OCI-LY3 (cell line): ENCODE measurements at regions not wholly inside any gene's neighbourhood (a gene's known extent, or its start where the extent isn't known, plus 50 kb on each side); places are given as distances from the start of the nearest gene placed in this dataset.

ENCODE experiments used
- H2AFZ ChIP-seq: fragments of 200-600, 300-600 bp; shearing (Covaris generic); 2 replicates; pipeline ENCODE4 v1.6.0; 2014; ENCODE audit warnings: antibody characterized with exemption, low read depth, low read length
- H3K27ac ChIP-seq: fragments of 200-600, 300-600 bp; sonication (generic); 2 replicates; pipeline ENCODE4 v1.5.1; 2014; ENCODE audit warnings: mild to moderate bottlenecking, low read length, moderate library complexity, mixed read lengths
- H3K27me3 ChIP-seq: fragments of 200-600, 300-600 bp; sonication (generic); 2 replicates; pipeline ENCODE4 v1.6.1; 2014; ENCODE audit warnings: low read depth, low read length, mixed read lengths
- H3K36me3 ChIP-seq: fragments of 200-600, 300-600 bp; sonication (generic); replicated peaks from 2 replicates; pipeline ENCODE3; 2014; ENCODE audit warnings: low read depth, low read length, mixed read lengths
- H3K4me1 ChIP-seq: fragments of 300-600, 200-600 bp; sonication (generic); 2 replicates; pipeline ENCODE4 v1.6.1; 2014; ENCODE audit warnings: low read length, mixed read lengths
- H3K4me2 ChIP-seq: fragments of 200-600, 300-600 bp; sonication (generic); 2 replicates; pipeline ENCODE4 v1.6.1; 2014; ENCODE audit warnings: low read length, mixed read lengths
- H3K4me3 ChIP-seq: fragments of 300-600, 200-600 bp; sonication (generic); 2 replicates; pipeline ENCODE4 v1.5.1; 2014; ENCODE audit warnings: antibody characterized with exemption, mild to moderate bottlenecking, low read length, moderate library complexity
- H3K79me2 ChIP-seq: fragments of 300-600, 200-600 bp; shearing (Covaris generic); 2 replicates; pipeline ENCODE4 v1.6.1; 2014; ENCODE audit warnings: mild to moderate bottlenecking, low read length, mixed read lengths
- H3K9ac ChIP-seq: fragments of 300-600, 200-600 bp; shearing (Covaris generic); 2 replicates; pipeline ENCODE4 v1.6.0; 2014; ENCODE audit warnings: mild to moderate bottlenecking, low read length, moderate library complexity
- H3K9me3 ChIP-seq: fragments of 200-600, 300-600 bp; shearing (Covaris generic); 2 replicates; pipeline ENCODE4 v1.6.1; 2014; ENCODE audit warnings: low read length, mixed read lengths; ENCODE audit not compliant: insufficient read depth
- H4K20me1 ChIP-seq: fragments of 200-600, 300-600 bp; sonication (generic); 2 replicates; pipeline ENCODE4 v1.6.1; 2016; ENCODE audit warnings: low read length, mixed read lengths; ENCODE audit not compliant: insufficient read depth
- CTCF ChIP-seq: fragments of 200-600, 300-600 bp; sonication (generic); IDR thresholded peaks from 2 replicates; pipeline ENCODE4 v1.5.1; 2014; ENCODE audit warnings: antibody characterized with exemption, low read length, low read depth
- EZH2phosphoT487 ChIP-seq: fragments of 200-600 bp; shearing (Covaris generic); IDR thresholded peaks from 2 replicates; pipeline ENCODE4 v1.6.1; 2018; ENCODE audit warnings: antibody characterized with exemption, mixed run types, low read depth

DNA sequence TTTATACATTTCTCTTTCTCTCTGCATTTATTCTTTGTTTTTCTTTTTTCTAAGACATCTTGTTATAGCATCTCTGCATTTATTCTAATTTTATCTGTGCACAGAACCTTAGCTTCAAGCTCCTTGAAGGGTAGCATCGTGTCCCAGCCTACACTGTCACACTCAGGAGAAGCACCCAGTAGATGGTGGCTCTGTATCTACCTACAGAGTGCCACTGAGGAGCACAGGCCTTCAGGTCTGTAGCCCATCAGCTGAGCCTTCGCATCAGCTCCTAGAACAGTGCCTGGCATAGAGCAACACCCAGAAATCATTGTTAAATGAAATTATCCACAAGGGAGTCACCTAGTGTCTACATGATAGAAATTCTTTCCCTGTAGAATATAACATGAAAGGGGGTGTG lies 203.0 kb upstream of the KLF14 start:
- TF ChIP-seq CTCF = no peak
- no peak for TF ChIP-seq EZH2phosphoT487
- H3K27ac ChIP-seq = no peak overlapping the region

GRCh38 chr7:130937830-130938229 lies 203.8 kb upstream of the KLF14 start:
- peaks cover 81% of the 10 kb centered on the region for H3K4me1 ChIP-seq
- H3K4me2 ChIP-seq = no peak overlapping the region
- peaks cover 100% of the 10 kb centered on the region for H3K79me2 ChIP-seq
- H2AFZ ChIP-seq = no peak overlapping the region
- TF ChIP-seq EZH2phosphoT487 = no peak
- peaks cover 99% of the 10 kb centered on the region for H4K20me1 ChIP-seq
- H3K4me3 ChIP-seq = no peak overlapping the region
- no peak overlapping the region for H3K27ac ChIP-seq
- H3K36me3 ChIP-seq = peaks cover 82% of the 10 kb centered on the region
- no peak overlapping the region for H3K9ac ChIP-seq
- no peaks in the 10 kb centered on the region for H3K27me3 ChIP-seq
- no peaks in the 10 kb centered on the region for H3K9me3 ChIP-seq

More for the DNA sequence above, 203.0 kb upstream of the KLF14 start:
- H3K36me3 ChIP-seq = peaks cover 79% of the 10 kb centered on the region
- no peaks in the 10 kb centered on the region for H3K27me3 ChIP-seq
- H3K79me2 ChIP-seq = peaks cover 100% of the 10 kb centered on the region
- H4K20me1 ChIP-seq = peaks cover 99% of the 10 kb centered on the region
- H2AFZ ChIP-seq = no peak overlapping the region
- H3K4me3 ChIP-seq = no peak overlapping the region
- no peak overlapping the region for H3K4me2 ChIP-seq
- no peaks in the 10 kb centered on the region for H3K9me3 ChIP-seq
- no peak overlapping the region for H3K9ac ChIP-seq
- peaks cover 75% of the 10 kb centered on the region for H3K4me1 ChIP-seq

DNA sequence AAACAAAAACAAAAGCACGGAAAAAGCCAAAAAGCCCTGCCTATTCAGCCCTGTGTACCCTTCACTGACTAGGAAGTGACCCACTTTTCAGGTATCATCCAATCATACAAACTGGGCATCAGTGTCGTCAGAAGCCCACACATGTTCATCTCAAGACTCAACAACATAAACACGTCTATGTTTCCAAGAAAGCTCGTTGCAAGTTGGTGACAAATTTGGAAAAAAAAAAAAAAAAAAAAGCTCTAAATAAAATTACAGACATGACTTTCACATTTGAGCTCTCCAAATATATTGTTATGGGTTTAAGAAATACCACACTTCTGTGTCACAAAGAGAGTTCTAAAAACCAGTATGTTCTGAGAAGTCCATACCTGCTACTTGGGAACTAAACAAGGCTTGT lies 204.7 kb upstream of the KLF14 start:
- H3K27me3 ChIP-seq = no peaks in the 10 kb centered on the region
- no peaks in the 10 kb centered on the region for H3K9me3 ChIP-seq
- H3K36me3 ChIP-seq = peaks cover 79% of the 10 kb centered on the region
- H3K4me2 ChIP-seq = peak overlapping the region; percentile 19; the same call in 1 of the 2 replicates
- TF ChIP-seq EZH2phosphoT487 (no peak), CTCF (no peak)
- H3K4me1 ChIP-seq = peaks cover 80% of the 10 kb centered on the region
- peaks cover 97% of the 10 kb centered on the region for H4K20me1 ChIP-seq
- no peak overlapping the region for H3K4me3 ChIP-seq
- H3K79me2 ChIP-seq = peaks cover 100% of the 10 kb centered on the region
- no peak overlapping the region for H2AFZ ChIP-seq
- H3K27ac ChIP-seq = peak overlapping the region; percentile 10; the same call in 1 of the 2 replicates
- no peak overlapping the region for H3K9ac ChIP-seq

- H4K20me1 ChIP-seq = peaks cover 95% of the 10 kb centered on the region
- no peak overlapping the region for H2AFZ ChIP-seq
- H3K27ac ChIP-seq = peak overlapping the region; percentile 34
- peaks cover 80% of the 10 kb centered on the region for H3K4me1 ChIP-seq
- peak overlapping the region; percentile 98 for H3K4me2 ChIP-seq
- peak overlapping the region; percentile 83 for H3K4me3 ChIP-seq
- peaks cover 76% of the 10 kb centered on the region for H3K36me3 ChIP-seq
- no peaks in the 10 kb centered on the region for H3K27me3 ChIP-seq
- peaks cover 100% of the 10 kb centered on the region for H3K79me2 ChIP-seq
- H3K9me3 ChIP-seq = no peaks in the 10 kb centered on the region
- TF ChIP-seq EZH2phosphoT487 (no peak), CTCF (no peak)
- H3K9ac ChIP-seq = peak overlapping the region; percentile 28; the same call in 1 of the 2 replicates
Observed at GRCh38 chr7:130939321-130940095, 205.5 kb upstream of the KLF14 start.
